ENCODE measurements at regions not wholly inside any gene's neighbourhood (a gene's known extent, or its start where the extent isn't known, plus 50 kb on each side); places are given as distances from the start of the nearest gene placed in this dataset.

DNA sequence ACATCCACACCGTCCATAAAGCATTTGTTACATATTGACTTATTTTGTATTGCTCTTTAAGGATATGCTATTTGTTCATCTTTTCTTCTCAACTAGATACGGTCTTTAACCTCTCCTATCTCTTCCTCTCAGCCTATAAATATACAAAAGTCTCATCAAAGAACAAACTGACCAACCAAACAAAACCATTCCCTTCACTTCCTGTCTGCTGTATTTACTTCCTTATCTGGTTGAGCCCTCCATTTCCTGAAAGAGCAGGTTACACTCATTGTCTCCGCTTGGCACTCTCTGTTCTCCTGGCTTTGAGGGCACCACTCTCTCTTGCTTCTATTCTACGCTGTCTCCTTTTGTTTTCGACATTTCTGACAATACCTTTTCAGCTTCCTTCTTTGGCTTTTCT lies 431.9 kb upstream of the TCF4 start:
- TF ChIP-seq, protein P1, sequence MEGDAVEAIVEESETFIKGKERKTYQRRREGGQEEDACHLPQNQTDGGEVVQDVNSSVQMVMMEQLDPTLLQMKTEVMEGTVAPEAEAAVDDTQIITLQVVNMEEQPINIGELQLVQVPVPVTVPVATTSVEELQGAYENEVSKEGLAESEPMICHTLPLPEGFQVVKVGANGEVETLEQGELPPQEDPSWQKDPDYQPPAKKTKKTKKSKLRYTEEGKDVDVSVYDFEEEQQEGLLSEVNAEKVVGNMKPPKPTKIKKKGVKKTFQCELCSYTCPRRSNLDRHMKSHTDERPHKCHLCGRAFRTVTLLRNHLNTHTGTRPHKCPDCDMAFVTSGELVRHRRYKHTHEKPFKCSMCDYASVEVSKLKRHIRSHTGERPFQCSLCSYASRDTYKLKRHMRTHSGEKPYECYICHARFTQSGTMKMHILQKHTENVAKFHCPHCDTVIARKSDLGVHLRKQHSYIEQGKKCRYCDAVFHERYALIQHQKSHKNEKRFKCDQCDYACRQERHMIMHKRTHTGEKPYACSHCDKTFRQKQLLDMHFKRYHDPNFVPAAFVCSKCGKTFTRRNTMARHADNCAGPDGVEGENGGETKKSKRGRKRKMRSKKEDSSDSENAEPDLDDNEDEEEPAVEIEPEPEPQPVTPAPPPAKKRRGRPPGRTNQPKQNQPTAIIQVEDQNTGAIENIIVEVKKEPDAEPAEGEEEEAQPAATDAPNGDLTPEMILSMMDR (conservative IDR thresholded peaks at IDR 0.05 in 1 of 2, IDR thresholded peaks at IDR 0.05 in 1 of 2; ENCODE audit: low read depth in 1 of 2, low read length in 2 of 2) = no peak
- no peak for TF ChIP-seq EZH2 (IDR thresholded peaks at IDR 0.05; ENCODE audit: low read length, missing control alignments)

All from fibroblast of lung (primary cell).